ENCODE measurements at regions not wholly inside any gene's neighbourhood (a gene's known extent, or its start where the extent isn't known, plus 50 kb on each side); places are given as distances from the start of the nearest gene placed in this dataset.

DNA sequence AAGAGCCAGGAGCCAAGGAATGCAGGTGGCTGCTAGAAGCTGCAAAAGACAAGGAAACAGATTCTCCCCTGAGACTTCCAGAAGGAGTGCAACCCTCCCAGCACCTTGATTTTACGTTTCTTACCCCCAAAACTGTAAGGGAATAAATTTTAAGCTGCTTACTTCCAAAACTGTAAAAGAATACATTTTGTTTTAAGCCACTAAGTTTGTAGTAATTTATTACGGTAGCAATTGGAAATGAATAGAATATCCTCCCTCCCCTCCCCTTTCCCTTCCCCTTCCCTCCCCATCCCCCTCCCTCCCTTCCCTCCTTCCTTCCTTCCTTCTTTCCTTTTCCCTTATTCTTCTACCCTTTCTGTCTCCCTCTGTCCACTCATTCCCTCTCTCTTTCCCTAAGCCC, 203.7 kb upstream of the CFAP20DC start:
- no peak for TF ChIP-seq ZNF274 (IDR thresholded peaks at IDR 0.05; ENCODE audit: low read depth, low read length)
- TF ChIP-seq YY1 (IDR thresholded peaks at IDR 0.05; ENCODE audit: insufficient read depth, insufficient read length) = no peak
